Activated CD8-positive, alpha-beta memory T cell treated with anti-CD3 and anti-CD28 coated beads for 48 hours (primary cell): ENCODE measurements at regions not wholly inside any gene's neighbourhood (a gene's known extent, or its start where the extent isn't known, plus 50 kb on each side); places are given as distances from the start of the nearest gene placed in this dataset.
"Not testable (repeated sequence)": the region's sequence is repeated elsewhere in the genome, so short reads cannot be mapped to it uniquely, and the experiment has no call there.

Experiments used
- DNase-seq, 3 experiments: peaks; one replicate each; pipeline ENCODE4 v3.0.0-alpha.2; 2020; ENCODE audit warnings: low read depth in 2 of 3, low spot score in 2 of 3

DNA sequence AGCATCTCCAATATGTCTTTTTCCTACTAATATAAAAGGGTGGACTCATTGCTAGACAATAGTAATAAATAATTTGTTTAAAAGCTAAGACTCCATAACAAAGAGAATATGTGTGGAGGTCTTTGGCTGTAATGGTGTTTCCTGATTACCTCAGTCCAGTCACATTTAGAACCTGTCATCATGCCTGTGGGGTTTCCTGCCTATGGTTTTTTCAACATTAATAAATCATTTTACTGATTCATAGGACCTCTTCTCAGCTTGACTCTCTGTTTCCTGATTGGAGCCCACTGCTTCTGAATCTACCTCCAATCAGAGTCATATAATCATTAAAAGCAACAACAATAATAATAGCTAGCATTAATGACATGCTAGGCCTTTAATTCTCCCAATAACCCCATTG is 52.4 kb upstream of the GNAI1 start:
- DNase-seq, result no peak

DNA sequence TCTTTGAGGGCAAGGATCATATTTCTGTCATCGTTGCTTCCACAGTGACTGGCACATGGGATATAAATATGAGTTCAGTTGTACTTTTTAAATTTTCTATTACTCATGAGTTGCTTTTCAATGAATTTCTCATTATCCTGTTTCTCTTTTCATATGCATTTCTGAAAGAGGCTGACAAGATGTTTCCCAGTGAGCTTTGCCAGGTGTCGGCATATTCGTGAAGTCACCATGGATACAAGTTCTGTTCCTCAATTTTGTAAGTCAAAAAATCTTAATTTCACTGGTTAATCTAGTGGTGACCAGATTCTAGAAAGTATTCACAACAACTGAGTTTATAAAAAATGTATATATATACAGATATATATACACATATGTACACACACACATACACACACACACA is 55.7 kb upstream of the GNAI1 start:
- no peak for DNase-seq

GRCh38 chr7:80078159-80078731 is 56.4 kb upstream of the GNAI1 start:
- DNase-seq, result no peak

DNA sequence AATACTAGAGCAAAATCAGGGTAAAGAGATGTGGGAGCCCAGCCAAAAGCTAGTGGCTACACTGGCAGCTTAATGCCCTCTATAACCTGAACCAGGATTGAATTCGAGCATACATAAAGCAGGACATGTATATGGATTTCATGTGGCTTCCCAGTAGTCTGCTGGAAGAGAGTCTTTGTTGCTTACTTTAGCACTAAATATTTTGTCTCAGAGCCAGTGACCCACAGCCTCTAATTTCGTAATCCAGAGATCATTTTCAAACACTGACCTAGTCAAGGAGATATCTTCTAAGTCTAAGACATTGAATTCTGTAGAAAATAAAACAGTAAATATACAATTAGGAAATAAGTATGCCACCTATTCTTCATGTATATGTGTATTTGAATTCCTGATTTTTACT is 64.2 kb upstream of the GNAI1 start:
- no peak for DNase-seq

DNA sequence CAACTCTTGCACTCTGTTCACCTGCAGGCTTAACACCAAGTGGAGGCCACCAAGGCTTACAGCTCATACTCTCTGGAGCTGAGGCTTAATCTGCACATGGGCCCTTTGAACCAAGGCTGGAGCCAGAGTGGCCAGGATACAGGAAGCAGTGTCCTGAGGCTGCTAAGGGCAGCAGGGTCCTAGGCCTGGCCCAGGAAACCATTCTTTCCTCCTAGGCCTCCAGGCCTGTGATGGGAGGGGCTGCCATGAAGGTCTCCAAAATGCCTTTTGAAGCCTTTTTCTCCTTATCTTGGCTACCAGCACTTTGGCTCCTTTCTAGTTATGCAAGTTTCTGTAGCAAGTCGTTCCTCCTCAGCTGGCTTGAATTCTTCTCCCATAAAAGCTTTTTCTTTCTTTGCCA is 68.0 kb upstream of the GNAI1 start:
- no peak for DNase-seq

DNA sequence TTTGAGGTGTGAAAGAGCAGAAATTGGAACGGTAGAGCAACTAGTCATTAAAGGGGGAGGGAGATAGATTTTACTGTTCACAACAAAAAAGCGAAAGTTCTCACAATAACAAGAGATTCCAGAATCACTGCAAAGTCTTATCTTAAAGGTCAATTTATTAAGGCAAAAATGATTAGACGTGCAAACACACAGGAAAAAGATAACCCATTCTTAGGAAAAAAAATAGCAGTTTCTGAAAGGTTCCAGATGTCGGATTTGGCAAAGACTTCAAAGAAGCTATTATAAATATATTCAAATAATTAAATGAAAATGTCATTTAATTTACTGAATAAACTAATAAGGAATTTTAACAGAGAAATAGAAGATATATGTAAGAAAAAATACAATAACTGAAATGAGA is 70.8 kb upstream of the GNAI1 start:
- DNase-seq, result no peak

GRCh38 chr7:80060218-80060806 is 74.3 kb upstream of the GNAI1 start:
- DNase-seq, result no peak

DNA sequence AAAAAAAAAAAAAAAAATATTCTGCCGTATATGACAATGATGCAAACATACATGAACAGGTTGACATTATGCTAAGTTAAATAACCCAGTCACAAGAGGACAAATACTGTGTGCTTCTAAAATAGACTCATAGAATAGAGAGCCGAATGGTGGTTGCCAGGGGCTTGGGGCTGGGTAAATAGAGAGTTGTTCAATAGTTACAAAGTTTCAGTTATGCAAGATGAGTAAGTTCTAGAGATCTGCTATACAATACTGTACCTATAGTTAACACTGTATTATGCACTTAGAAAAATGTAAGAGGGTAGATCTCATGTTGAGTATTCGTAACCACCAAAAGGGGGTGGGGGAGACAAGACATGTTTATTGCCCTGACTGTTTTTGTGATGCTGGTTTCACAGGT is 77.1 kb upstream of the GNAI1 start:
- no peak for DNase-seq

DNA sequence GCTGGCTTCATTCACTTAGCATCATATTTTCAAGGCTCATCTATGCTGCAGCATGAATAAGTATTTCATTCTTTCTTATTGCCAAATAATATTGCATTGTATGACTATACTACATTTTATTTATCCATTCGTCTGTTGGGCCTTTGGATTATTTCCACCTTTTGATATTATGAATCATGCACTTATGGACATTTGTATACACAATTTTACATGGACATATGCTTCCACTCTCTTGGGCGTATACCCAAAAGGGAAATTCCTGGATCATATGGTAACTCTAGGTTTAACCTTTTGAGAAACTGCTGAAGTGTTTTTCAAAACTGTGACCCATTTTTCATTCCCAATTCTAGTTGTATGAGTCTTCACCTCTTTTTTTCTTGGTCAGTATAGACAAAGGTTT is 80.3 kb upstream of the GNAI1 start:
- no peak for DNase-seq

- DNase-seq, result no peak
These were observed 81.5 kb upstream of the GNAI1 start for GRCh38 chr7:80053124-80053523.

DNA sequence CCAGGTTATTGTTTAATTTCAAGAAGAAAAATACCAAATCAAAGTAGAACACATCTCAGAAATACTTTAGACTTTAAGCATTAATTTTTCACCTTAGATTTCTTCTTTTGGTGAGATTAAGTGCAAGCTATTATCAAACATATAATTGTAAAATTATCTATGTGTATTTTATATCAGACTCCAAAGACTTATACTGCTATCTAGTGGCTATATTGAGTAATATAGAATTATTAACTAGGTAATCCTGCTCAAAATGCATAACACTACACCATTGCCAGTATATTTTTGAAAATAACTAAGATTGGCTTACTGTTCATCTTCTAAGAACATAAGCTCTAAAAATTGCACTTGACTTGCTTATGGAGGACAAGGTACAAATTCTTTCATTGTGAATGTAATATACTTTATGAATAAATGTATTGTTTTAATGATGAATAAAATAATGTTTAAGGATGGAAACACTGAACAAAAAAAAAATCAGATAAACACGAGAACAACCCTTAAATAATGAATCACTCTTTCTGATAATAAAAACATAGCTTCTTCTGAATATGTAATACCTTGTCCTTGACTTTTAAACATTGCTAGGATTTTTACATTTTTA is 86.7 kb upstream of the GNAI1 start:
- DNase-seq, result no peak

- DNase-seq, result no peak
These were observed 87.6 kb upstream of the GNAI1 start for GRCh38 chr7:80047032-80047431.

- DNase-seq, result no peak
These were observed 89.8 kb upstream of the GNAI1 start for GRCh38 chr7:80044796-80045195.

- DNase-seq, result no peak
These were observed 93.9 kb upstream of the GNAI1 start for GRCh38 chr7:80040752-80041151.

- DNase-seq, result no peak
These were observed 94.3 kb upstream of the GNAI1 start for GRCh38 chr7:80040335-80040734.

GRCh38 chr7:80039251-80039884 is 95.3 kb upstream of the GNAI1 start:
- no peak for DNase-seq

DNA sequence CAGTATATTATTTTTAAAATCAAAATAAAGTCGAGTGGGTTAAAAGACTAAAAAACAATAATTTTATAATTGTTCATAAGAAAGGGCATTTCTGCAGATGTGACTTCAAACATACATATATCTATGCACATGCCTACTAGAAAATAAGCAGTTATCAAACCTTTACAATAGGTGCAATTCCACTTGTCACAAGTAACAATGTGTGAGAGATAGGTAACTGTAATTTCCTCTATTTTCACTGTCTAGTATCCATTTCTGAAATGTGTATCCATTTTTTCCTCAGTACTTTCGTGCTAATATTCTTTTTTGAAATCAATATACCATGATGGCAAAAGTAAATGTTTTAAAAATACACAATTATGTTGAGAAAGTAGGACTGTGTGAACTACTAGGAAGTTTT is 96.9 kb upstream of the GNAI1 start:
- DNase-seq, result no peak

GRCh38 chr7:80036107-80036506 is 98.5 kb upstream of the GNAI1 start:
- no peak for DNase-seq

GRCh38 chr7:80028717-80029116 is 105.9 kb upstream of the GNAI1 start:
- no peak for DNase-seq

- no peak for DNase-seq
These were observed 106.9 kb upstream of the GNAI1 start for GRCh38 chr7:80027611-80028173.

- no peak for DNase-seq
These were observed 107.9 kb upstream of the GNAI1 start for GRCh38 chr7:80026766-80027165.

DNA sequence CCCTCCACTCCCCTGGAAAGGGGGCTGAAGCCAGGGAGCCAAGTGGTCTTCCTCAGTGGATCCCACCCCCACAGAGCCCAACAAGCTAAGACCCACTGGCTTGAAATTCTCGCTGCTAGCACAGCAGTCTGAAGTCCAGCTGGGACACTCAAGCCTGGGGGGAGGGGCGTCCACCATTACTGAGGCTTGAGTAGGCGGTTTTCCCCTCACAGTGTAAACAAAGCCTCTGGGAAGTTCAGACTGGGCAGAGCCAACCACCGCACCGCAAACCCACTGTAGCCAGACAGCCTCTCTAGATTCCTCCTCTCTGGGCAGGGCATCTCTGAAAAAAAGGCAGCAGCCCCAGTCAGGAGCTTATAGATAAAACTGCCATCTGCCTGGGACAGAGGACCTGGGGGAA is 114.4 kb upstream of the GNAI1 start:
- DNase-seq, result not testable (repeated sequence)
